ENCODE measurements at regions not wholly inside any gene's neighbourhood (a gene's known extent, or its start where the extent isn't known, plus 50 kb on each side); places are given as distances from the start of the nearest gene placed in this dataset.

DNA sequence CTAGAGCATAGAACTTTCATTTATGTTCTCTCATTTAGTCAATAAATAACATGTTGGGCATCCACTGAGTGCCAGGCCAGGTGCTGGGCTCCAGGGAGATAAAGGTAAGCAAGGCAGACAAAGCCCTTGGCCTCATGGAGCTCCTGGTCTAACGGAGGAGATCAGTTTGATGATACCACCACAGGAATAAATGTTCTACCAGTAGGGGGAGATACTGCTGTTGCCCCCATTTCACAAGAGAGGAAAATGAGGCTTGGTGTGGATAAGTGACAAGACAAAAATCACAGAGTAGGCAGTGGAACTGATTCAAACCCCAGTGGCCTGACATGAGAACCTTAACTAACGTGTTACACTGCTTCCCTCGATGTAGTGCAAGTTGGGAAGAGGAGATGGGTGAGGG is 80.4 kb upstream of the ERCC4 start:
- TF ChIP-seq, protein P1, sequence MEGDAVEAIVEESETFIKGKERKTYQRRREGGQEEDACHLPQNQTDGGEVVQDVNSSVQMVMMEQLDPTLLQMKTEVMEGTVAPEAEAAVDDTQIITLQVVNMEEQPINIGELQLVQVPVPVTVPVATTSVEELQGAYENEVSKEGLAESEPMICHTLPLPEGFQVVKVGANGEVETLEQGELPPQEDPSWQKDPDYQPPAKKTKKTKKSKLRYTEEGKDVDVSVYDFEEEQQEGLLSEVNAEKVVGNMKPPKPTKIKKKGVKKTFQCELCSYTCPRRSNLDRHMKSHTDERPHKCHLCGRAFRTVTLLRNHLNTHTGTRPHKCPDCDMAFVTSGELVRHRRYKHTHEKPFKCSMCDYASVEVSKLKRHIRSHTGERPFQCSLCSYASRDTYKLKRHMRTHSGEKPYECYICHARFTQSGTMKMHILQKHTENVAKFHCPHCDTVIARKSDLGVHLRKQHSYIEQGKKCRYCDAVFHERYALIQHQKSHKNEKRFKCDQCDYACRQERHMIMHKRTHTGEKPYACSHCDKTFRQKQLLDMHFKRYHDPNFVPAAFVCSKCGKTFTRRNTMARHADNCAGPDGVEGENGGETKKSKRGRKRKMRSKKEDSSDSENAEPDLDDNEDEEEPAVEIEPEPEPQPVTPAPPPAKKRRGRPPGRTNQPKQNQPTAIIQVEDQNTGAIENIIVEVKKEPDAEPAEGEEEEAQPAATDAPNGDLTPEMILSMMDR (IDR thresholded peaks at IDR 0.05; ENCODE audit: poor library complexity), result no peak
- TF ChIP-seq EZH2phosphoT487 (IDR thresholded peaks at IDR 0.05; ENCODE audit: low read depth, severe bottlenecking, unreplicated experiment) (no peak), EZH2 (IDR thresholded peaks at IDR 0.05; ENCODE audit: borderline replicate concordance) (no peak)

All from hepatocyte (in vitro differentiated cells).